22Rv1 (cell line): ENCODE measurements at regions not wholly inside any gene's neighbourhood (a gene's known extent, or its start where the extent isn't known, plus 50 kb on each side); places are given as distances from the start of the nearest gene placed in this dataset.

Experiments used
- CTCF ChIP-seq: fragments of 450-650 bp; IDR thresholded peaks from 2 replicates; pipeline ENCODE4 v1.5.1; 2017; ENCODE audit warnings: mild to moderate bottlenecking
- ZFX ChIP-seq: fragments of 450-650 bp; IDR thresholded peaks from 2 replicates; pipeline ENCODE4 v1.6.1; 2017; ENCODE audit warnings: antibody characterized with exemption, borderline replicate concordance

GRCh38 chr3:6105187-6105586, 755.7 kb upstream of the GRM7 start:
- TF ChIP-seq CTCF (no peak), ZFX (no peak)
